K562 (cell line): ENCODE measurements at regions not wholly inside any gene's neighbourhood (a gene's known extent, or its start where the extent isn't known, plus 50 kb on each side); places are given as distances from the start of the nearest gene placed in this dataset.

Experiments used
- CBX3 ChIP-seq, 2 experiments: IDR thresholded peaks; 1 replicate in 1 of 2; 2 replicates in 1 of 2; pipeline ENCODE4 v1.6.1; 2012; ENCODE audit warnings: inconsistent platforms in 2 of 2, low read length in 2 of 2, borderline replicate concordance in 1 of 2, control low read depth in 1 of 2
- CREB1 ChIP-seq, 2 experiments: sonication (generic) in 1 of 2; formaldehyde crosslinking in 1 of 2; IDR thresholded peaks; 2 replicates each; pipeline versions ENCODE4 v1.6.1 to v1.8.0; 2012 to 2022; ENCODE audit warnings: inconsistent platforms in 1 of 2, mild to moderate bottlenecking in 1 of 2, missing genetic modification reagents in 1 of 2, moderate library complexity in 1 of 2
- DACH1 ChIP-seq: fragments of 450-650 bp; IDR thresholded peaks from 2 replicates; pipeline ENCODE4 v1.6.1; 2018; ENCODE audit not compliant: partially characterized antibody
- ELK1 ChIP-seq: sonication (generic); formaldehyde crosslinking; IDR thresholded peaks from 2 replicates; pipeline ENCODE4 v1.8.1; 2022; ENCODE audit warnings: missing genetic modification reagents
- FIP1L1 ChIP-seq: fragments of 200-400 bp; formaldehyde crosslinking; IDR thresholded peaks from 2 replicates; pipeline ENCODE4 v1.6.1; 2018; ENCODE audit warnings: mild to moderate bottlenecking, low read depth, low read length; ENCODE audit not compliant: poor library complexity, severe bottlenecking
- FOSL1 ChIP-seq: fragments of 200-800 bp; sonication (Bioruptor generic); conservative IDR thresholded peaks from 2 replicates; pipeline ENCODE4 v1.6.1; 2016; ENCODE audit warnings: missing genetic modification characterization, missing compliant biosample characterization
- FOXJ3 ChIP-seq: sonication (generic); formaldehyde crosslinking; IDR thresholded peaks from 2 replicates; pipeline ENCODE4 v1.4.0; 2020; ENCODE audit warnings: mild to moderate bottlenecking, missing genetic modification reagents
- HDAC1 ChIP-seq, 2 experiments: fragments of 450-650 bp; IDR thresholded peaks; 2 replicates each; pipeline ENCODE4 v1.6.1; 2016 to 2017; ENCODE audit warnings: inconsistent platforms in 1 of 2, mild to moderate bottlenecking in 1 of 2, moderate library complexity in 1 of 2
- IRF1 ChIP-seq: sonication (generic); formaldehyde crosslinking; IDR thresholded peaks from 2 replicates; pipeline ENCODE4 v1.8.0; 2022; ENCODE audit warnings: missing genetic modification reagents, mild to moderate bottlenecking, borderline replicate concordance
- KAT7 ChIP-seq: sonication (generic); formaldehyde crosslinking; IDR thresholded peaks from 2 replicates; pipeline ENCODE4 v1.8.0; 2022; ENCODE audit warnings: missing genetic modification reagents, mild to moderate bottlenecking, borderline replicate concordance
- MBD1 ChIP-seq: fragments of 250-450 bp; sonication (Bioruptor Pico); IDR thresholded peaks from 2 replicates; pipeline ENCODE4 v1.8.0; 2022; ENCODE audit warnings: inconsistent platforms
- NCOA1 ChIP-seq: fragments of 450-650 bp; IDR thresholded peaks from 2 replicates; pipeline ENCODE4 v1.6.1; 2016; ENCODE audit warnings: low read depth
- NCOR1 ChIP-seq: fragments of 450-650 bp; IDR thresholded peaks from 2 replicates; pipeline ENCODE4 v1.6.1; 2016; ENCODE audit warnings: mild to moderate bottlenecking, moderate library complexity
- NRF1 ChIP-seq, 2 experiments: fragments of 450-650 bp; IDR thresholded peaks in 1 of 2; conservative IDR thresholded peaks in 1 of 2; 2 replicates each; pipeline ENCODE4 v1.6.1; 2014; ENCODE audit warnings: mild to moderate bottlenecking in 2 of 2
- POLR2G ChIP-seq: fragments of 200-400 bp; formaldehyde crosslinking; IDR thresholded peaks from 2 replicates; pipeline ENCODE4 v1.6.1; 2017; ENCODE audit warnings: low read depth, mild to moderate bottlenecking, antibody characterized with exemption, low read length, moderate library complexity
- POLR3G ChIP-seq: IDR thresholded peaks from 2 replicates; pipeline ENCODE4 v1.6.1; 2011; ENCODE audit not compliant: insufficient read length, insufficient replicate concordance; ENCODE audit errors: extremely low read depth
- RBM17 ChIP-seq: fragments of 200-400 bp; formaldehyde crosslinking; IDR thresholded peaks from 2 replicates; pipeline ENCODE4 v1.6.1; 2017; ENCODE audit warnings: low read depth, mild to moderate bottlenecking, low read length, borderline replicate concordance
- SIRT6 ChIP-seq: IDR thresholded peaks from one replicate; pipeline ENCODE4 v1.6.1; 2012; ENCODE audit warnings: low read depth, mild to moderate bottlenecking, control low read depth, inconsistent platforms, low read length, moderate library complexity
- SRSF7 ChIP-seq: fragments of 200-400 bp; formaldehyde crosslinking; optimal IDR thresholded peaks from 2 replicates; pipeline ENCODE3; 2017; ENCODE audit warnings: mild to moderate bottlenecking, low read depth, low read length
- THRAP3 ChIP-seq: fragments of 450-650 bp; IDR thresholded peaks from 2 replicates; pipeline ENCODE4 v1.6.1; 2016; ENCODE audit warnings: mild to moderate bottlenecking, inconsistent platforms, borderline replicate concordance
- ZBTB17 ChIP-seq: fragments of 450-650 bp; formaldehyde crosslinking; IDR thresholded peaks from 2 replicates; pipeline ENCODE4 v1.4.0; 2020; ENCODE audit warnings: mild to moderate bottlenecking
- ZNF224 ChIP-seq: sonication (generic); formaldehyde crosslinking; IDR thresholded peaks from 2 replicates; pipeline ENCODE4 v1.8.0; 2022; ENCODE audit warnings: mild to moderate bottlenecking, missing genetic modification reagents
- ZNF274 ChIP-seq: IDR thresholded peaks from 2 replicates; pipeline ENCODE4 v1.6.1; 2011; ENCODE audit warnings: low read depth, mild to moderate bottlenecking, low read length, moderate library complexity, borderline replicate concordance
- ZNF408 ChIP-seq: fragments of 250-450 bp; sonication (Bioruptor Pico); IDR thresholded peaks from 2 replicates; pipeline ENCODE4 v1.4.0; 2020; ENCODE audit warnings: low read depth, mild to moderate bottlenecking, moderate library complexity
- ZNF41 ChIP-seq: fragments of 250-450 bp; sonication (Bioruptor Pico); conservative IDR thresholded peaks from 2 replicates; pipeline ENCODE4 v1.4.0; 2020; ENCODE audit warnings: mild to moderate bottlenecking
- ZNF766 ChIP-seq: fragments of 200-800 bp; sonication (Bioruptor generic); conservative IDR thresholded peaks from 2 replicates; pipeline ENCODE4 v1.6.1; 2016; ENCODE audit warnings: missing genetic modification characterization, missing compliant biosample characterization
- ZSCAN29 ChIP-seq: fragments of 450-650 bp; IDR thresholded peaks from 2 replicates; pipeline ENCODE4 v1.6.1; 2017

- no peak for TF ChIP-seq FOXJ3 (CRISPR knock-in tag)
- TF ChIP-seq FIP1L1 = no peak
- 0 out of 2 replicates have a peak, but pooled peaks have one; percentile 63 for TF ChIP-seq ZBTB17 (CRISPR knock-in tag)
- TF ChIP-seq ZNF274 = no peak
- no peak for TF ChIP-seq NRF1 (conservative IDR thresholded peaks at IDR 0.05 in 1 of 2, IDR thresholded peaks at IDR 0.05 in 1 of 2)
- no peak for TF ChIP-seq POLR2G
- peak; percentile 84 for TF ChIP-seq NCOR1
- TF ChIP-seq RBM17 = no peak
- no peak for TF ChIP-seq ZNF408 (CRISPR knock-in tag)
- no peak for TF ChIP-seq SRSF7
- TF ChIP-seq KAT7 (CRISPR knock-in tag) = no peak
- TF ChIP-seq ZNF766 (CRISPR knock-in tag) = no peak
- TF ChIP-seq DACH1 = no peak
- no peak for TF ChIP-seq ZNF41 (CRISPR knock-in tag)
- TF ChIP-seq SIRT6 = no peak
- peak in 1 of 2 experiments; percentile 67; a peak in 1 of 4 replicates for TF ChIP-seq HDAC1 (IDR thresholded peaks at IDR 0.05)
- TF ChIP-seq THRAP3 = no peak
- peak; percentile 92 for TF ChIP-seq CREB1 (IDR thresholded peaks at IDR 0.05)
- peak; percentile 58; the same call in 1 of the 2 replicates for TF ChIP-seq CREB1 (CRISPR knock-in tag; IDR thresholded peaks at IDR 0.05)
- TF ChIP-seq POLR3G = no peak
- TF ChIP-seq FOSL1 (tag) = no peak; the same call in 1 of the 2 replicates
- TF ChIP-seq ELK1 (CRISPR knock-in tag) = no peak
- TF ChIP-seq IRF1 (CRISPR knock-in tag) = no peak
- TF ChIP-seq MBD1 (CRISPR knock-in tag) = no peak
- no peak for TF ChIP-seq ZSCAN29
- peak; percentile 85 for TF ChIP-seq NCOA1
- peak in 1 of 2 experiments; percentile 11; a peak in 1 of 3 replicates for TF ChIP-seq CBX3 (IDR thresholded peaks at IDR 0.05; ENCODE audit: borderline replicate concordance in 1 of 2, low read length in 2 of 2)
- no peak for TF ChIP-seq ZNF224 (CRISPR knock-in tag)
Measured at GRCh38 chr3:20890111-20890519, 704.1 kb upstream of the SGO1 start (continued).
